ENCODE measurements at regions not wholly inside any gene's neighbourhood (a gene's known extent, or its start where the extent isn't known, plus 50 kb on each side); places are given as distances from the start of the nearest gene placed in this dataset.

DNA sequence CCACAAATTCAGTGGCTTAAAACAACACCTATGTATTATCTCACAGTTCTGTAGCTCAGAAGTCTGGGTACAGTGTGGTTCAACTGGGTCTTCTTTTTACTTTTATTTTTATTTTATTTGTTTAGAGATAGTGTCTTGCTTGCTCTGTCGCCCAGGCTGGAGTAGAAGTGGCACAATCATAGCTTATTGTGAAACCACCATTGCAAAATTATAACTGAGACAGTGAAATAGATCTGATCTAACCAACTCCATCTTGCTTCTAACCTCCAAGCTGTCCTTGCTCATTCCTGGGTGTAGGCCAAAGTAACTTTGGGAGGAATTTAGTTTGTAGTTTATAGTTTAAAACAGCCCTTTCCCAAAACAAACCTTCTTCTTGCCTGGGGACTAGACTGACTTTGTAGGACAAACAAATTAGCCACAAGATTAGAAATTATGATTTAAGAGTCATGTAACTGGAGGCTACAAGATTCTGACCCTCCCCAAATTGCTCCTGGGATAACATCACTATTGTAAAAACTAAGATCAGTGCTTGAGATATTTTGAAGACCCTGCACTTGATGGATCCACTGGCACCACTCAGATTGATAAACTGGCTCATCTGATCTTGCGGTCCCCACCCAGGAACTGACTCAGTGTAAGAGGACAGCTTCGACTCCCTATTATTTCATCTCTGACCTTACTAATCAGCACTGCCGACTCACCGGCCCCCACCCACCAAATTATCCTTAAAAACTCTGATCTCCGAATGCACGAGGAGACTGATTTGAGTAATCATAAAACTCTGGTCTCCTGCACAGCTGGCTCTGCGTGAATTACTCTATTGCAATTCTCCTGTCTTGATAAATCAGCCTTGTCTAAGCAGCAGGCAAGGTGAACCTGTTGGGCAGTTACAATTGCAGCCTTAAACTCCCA lies 193.4 kb upstream of the CDYL start:
- no peak for ATAC-seq
- TF ChIP-seq, protein P1, sequence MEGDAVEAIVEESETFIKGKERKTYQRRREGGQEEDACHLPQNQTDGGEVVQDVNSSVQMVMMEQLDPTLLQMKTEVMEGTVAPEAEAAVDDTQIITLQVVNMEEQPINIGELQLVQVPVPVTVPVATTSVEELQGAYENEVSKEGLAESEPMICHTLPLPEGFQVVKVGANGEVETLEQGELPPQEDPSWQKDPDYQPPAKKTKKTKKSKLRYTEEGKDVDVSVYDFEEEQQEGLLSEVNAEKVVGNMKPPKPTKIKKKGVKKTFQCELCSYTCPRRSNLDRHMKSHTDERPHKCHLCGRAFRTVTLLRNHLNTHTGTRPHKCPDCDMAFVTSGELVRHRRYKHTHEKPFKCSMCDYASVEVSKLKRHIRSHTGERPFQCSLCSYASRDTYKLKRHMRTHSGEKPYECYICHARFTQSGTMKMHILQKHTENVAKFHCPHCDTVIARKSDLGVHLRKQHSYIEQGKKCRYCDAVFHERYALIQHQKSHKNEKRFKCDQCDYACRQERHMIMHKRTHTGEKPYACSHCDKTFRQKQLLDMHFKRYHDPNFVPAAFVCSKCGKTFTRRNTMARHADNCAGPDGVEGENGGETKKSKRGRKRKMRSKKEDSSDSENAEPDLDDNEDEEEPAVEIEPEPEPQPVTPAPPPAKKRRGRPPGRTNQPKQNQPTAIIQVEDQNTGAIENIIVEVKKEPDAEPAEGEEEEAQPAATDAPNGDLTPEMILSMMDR (IDR thresholded peaks at IDR 0.05) = no peak

DNA sequence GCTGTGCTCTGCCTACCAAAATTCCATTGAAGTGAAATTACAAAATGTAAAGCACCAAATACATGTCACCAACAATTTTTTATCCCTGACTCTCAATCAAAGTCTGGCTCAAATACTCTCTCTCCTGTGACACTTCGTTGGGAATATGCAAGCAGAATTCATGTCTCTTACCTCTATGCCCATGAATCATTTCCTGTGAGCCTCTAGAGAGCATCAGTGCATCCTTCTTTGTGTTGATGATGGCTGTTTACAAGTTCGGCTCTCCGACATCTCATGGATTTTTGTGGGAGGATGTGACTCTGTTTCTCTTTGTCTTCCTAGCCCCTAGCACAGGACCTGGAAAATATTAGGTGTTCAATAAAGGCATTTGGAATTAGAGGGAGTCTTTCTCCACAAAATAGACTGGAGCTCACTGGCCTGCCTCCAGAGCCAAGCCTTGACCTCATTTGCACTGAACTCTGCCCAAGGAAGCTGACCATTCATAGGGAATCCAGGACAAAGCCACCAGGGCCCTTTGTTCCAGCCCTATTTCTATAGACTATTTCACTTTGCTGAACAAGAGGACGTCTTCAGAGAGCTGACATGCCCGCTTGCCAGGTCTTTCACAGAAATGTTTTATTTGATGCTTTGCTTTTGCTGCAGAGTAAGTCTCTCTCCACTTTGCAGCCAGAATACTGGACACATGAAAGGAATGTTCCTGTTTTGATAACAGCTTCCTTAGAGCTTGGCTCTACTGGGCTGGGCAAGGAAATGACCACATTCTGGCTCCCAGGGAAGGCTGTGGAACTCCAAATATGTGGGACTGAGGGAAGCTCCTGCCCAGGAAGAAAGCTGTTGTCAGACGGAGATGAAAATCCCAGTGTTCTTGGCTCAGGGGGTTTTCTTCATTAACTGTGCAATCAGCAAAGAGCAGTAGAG lies 194.5 kb upstream of the CDYL start:
- peaks cover 0 to 5% of the 10 kb centered on the region in 2 donors for H3K4me1 Mint-ChIP-seq
- H3K27me3 Mint-ChIP-seq (ENCODE audit: low read depth in 2 of 2) = peaks cover 0 to 11% of the 10 kb centered on the region in 2 donors
- Histone ChIP-seq H3K27ac (ENCODE audit: low read length) (no peak overlapping the region), H3K27me3 (ENCODE audit: control insufficient read depth, insufficient read depth, low read length) (no peaks in the 10 kb centered on the region), H3K4me1 (ENCODE audit: control insufficient read depth, insufficient read depth, low read length) (no peaks in the 10 kb centered on the region), H3K4me3 (ENCODE audit: low read length) (no peak overlapping the region), H3K36me3 (ENCODE audit: control insufficient read depth, insufficient read depth, low read length) (no peaks in the 10 kb centered on the region), H3K9me3 (ENCODE audit: control insufficient read depth, insufficient read depth, low read length) (no peaks in the 10 kb centered on the region)
- TF ChIP-seq, protein P1 (IDR thresholded peaks at IDR 0.05) = no peak
- no peaks in the 10 kb centered on the region for H3K36me3 Mint-ChIP-seq
- no peaks in the 10 kb centered on the region for H3K9me3 Mint-ChIP-seq
- intact Hi-C loops (cut with micrococcal nuclease) = no loop called here
- no peak overlapping the region for H3K27ac Mint-ChIP-seq
- ATAC-seq = no peak
- 84% methylated on average over 6 of the region's 6 CpGs for WGBS (ENCODE audit: insufficient coverage)
- DNase-seq = no peak
- no peak overlapping the region for H3K4me3 Mint-ChIP-seq

More for the DNA sequence above, 193.4 kb upstream of the CDYL start:
- no peak for DNase-seq
- Mint-ChIP-seq H3K27ac (no peak overlapping the region), H3K4me1 (peaks cover 0 to 5% of the 10 kb centered on the region in 2 donors), H3K9me3 (no peaks in the 10 kb centered on the region), H3K36me3 (no peaks in the 10 kb centered on the region), H3K27me3 (ENCODE audit: low read depth in 2 of 2) (peaks cover 0 to 10% of the 10 kb centered on the region in 2 donors), H3K4me3 (no peak overlapping the region)
- Histone ChIP-seq H3K4me1 (ENCODE audit: control insufficient read depth, insufficient read depth, low read length) (no peaks in the 10 kb centered on the region), H3K36me3 (ENCODE audit: control insufficient read depth, insufficient read depth, low read length) (no peaks in the 10 kb centered on the region), H3K27me3 (ENCODE audit: control insufficient read depth, insufficient read depth, low read length) (no peaks in the 10 kb centered on the region), H3K9me3 (ENCODE audit: control insufficient read depth, insufficient read depth, low read length) (no peaks in the 10 kb centered on the region), H3K27ac (ENCODE audit: low read length) (no peak overlapping the region), H3K4me3 (ENCODE audit: low read length) (no peak overlapping the region)
- intact Hi-C loops (cut with micrococcal nuclease) = no loop called here
- WGBS (ENCODE audit: insufficient coverage) = 94% methylated on average over 7 of the region's 8 CpGs

DNA sequence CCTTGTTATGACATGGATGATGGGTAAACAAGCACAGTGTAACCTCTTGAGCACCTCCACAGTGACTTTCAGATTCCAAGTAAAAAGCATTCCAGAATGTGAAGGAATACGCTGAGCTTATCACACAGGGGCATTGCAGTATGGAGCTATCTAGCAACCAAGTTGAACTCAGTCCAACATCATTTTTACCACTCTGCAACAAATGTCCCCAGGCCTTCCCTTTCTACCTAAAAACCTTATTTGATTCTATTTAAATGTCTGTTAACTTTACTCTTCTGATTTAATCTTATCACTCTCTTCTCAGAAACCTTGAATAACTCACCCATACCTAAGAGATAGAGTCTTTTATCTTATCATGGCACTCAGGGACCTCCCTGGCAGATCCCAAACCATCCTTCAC lies 195.8 kb upstream of the CDYL start:
- H3K27ac ChIP-seq (ENCODE audit: low read length) = no peak overlapping the region
- no peaks in the 10 kb centered on the region for H3K9me3 ChIP-seq (ENCODE audit: control insufficient read depth, insufficient read depth, low read length)
- H3K4me3 ChIP-seq (ENCODE audit: low read length) = no peak overlapping the region
- no peaks in the 10 kb centered on the region for H3K4me1 ChIP-seq (ENCODE audit: control insufficient read depth, insufficient read depth, low read length)
- Mint-ChIP-seq H3K36me3 (no peaks in the 10 kb centered on the region), H3K4me3 (no peak overlapping the region), H3K9me3 (no peaks in the 10 kb centered on the region), H3K4me1 (peaks cover 5 to 9% of the 10 kb centered on the region in 2 donors), H3K27ac (no peak overlapping the region), H3K27me3 (ENCODE audit: low read depth in 2 of 2) (peaks cover 0 to 15% of the 10 kb centered on the region in 2 donors)
- no peaks in the 10 kb centered on the region for H3K27me3 ChIP-seq (ENCODE audit: control insufficient read depth, insufficient read depth, low read length)
- 100% methylated on average over 1 of the region's 1 CpG for WGBS (ENCODE audit: insufficient coverage)
- TF ChIP-seq, protein P1 (IDR thresholded peaks at IDR 0.05) = no peak
- DNase-seq = no peak
- H3K36me3 ChIP-seq (ENCODE audit: control insufficient read depth, insufficient read depth, low read length) = no peaks in the 10 kb centered on the region
- ATAC-seq = no peak
- intact Hi-C loops (cut with micrococcal nuclease) = no loop called here
